ENCODE measurements at regions not wholly inside any gene's neighbourhood (a gene's known extent, or its start where the extent isn't known, plus 50 kb on each side); places are given as distances from the start of the nearest gene placed in this dataset.

DNA sequence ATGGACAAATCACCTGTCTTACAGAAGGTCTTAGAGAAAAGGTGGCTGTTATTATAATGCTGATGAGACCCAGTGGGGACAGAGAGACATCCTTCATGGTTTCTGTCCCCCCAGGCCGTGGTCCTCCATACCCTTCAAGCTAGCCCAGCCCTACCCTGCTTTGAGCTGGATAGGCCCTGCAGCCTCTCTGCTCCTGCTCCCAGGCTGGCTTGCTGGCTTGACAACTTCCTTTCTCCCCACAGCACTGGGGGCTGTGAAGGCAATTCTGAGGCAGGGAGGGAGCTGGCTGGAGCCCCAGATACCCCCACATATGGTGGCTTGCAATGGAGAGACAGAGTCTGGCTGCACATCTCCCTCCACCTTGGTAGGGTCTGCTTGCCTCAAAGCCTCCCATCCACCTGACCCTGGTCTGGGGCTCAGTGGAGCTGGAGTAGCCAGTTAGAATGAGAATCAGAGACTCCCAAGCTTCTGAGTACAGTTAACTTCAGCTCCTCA is 118.2 kb downstream of the PJA1 start:
- no peak for DNase-seq (ENCODE audit: low read depth in 4 of 6, low spot score in 6 of 6)
- Histone ChIP-seq H3K27ac (ENCODE audit: low read depth, low read length) (no peak overlapping the region), H3K36me3 (ENCODE audit: control insufficient read depth, insufficient read depth, low read length) (no peaks in the 10 kb centered on the region), H3K9me3 (ENCODE audit: control insufficient read depth, insufficient read depth, low read length) (no peaks in the 10 kb centered on the region), H3K4me3 (ENCODE audit: low read depth, low read length) (no peak overlapping the region), H3K4me1 (ENCODE audit: control insufficient read depth, insufficient read depth, low read length) (no peaks in the 10 kb centered on the region), H3K27me3 (ENCODE audit: control insufficient read depth, insufficient read depth, low read length) (peaks cover 3% of the 10 kb centered on the region)
- 73% methylated on average over 1 of the region's 1 CpG for WGBS (ENCODE audit: insufficient coverage)

DNA sequence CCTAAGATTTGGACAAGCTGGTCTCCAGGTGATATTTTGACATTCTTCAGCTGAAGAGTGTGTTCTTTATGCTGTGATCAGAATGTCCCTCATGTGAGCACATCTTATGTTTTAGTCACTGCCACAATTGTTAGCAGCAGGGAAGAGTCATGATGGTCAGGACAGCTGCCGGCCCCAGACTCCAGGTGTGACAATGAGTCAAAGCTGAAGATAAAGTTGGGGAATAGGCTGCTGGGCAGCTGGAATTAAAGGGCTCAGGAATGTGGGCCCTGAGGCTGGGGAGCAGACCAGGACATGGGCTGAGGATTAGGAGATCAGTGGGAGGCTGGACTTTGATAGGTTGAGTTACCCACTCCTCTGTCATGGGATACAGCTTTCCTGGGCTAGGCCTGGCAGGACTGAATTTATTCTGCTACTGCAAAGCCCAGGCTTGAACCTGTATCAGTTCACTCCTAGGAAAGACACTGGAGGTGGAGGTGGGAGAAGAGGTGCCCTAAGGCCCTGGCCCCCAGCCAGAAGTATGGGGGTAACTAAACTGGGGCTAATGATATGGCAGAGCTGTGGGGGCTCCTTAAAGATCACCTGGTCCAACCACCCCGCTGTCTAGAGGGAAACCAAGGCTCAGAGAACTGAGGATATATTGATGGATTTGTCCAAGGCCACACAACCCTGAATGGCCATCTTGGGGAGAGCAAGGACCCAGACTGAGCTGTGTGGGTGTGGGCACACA is 119.5 kb downstream of the PJA1 start:
- DNase-seq (ENCODE audit: low read depth in 4 of 6, low spot score in 6 of 6), result no peak
- 79% methylated on average over 2 of the region's 2 CpGs for WGBS (ENCODE audit: insufficient coverage)
- Histone ChIP-seq H3K27ac (ENCODE audit: low read depth, low read length) (no peak overlapping the region), H3K36me3 (ENCODE audit: control insufficient read depth, insufficient read depth, low read length) (no peaks in the 10 kb centered on the region), H3K4me1 (ENCODE audit: control insufficient read depth, insufficient read depth, low read length) (no peaks in the 10 kb centered on the region), H3K27me3 (ENCODE audit: control insufficient read depth, insufficient read depth, low read length) (peaks cover 3% of the 10 kb centered on the region), H3K9me3 (ENCODE audit: control insufficient read depth, insufficient read depth, low read length) (no peaks in the 10 kb centered on the region), H3K4me3 (ENCODE audit: low read depth, low read length) (no peak overlapping the region)

- peaks cover 1% of the 10 kb centered on the region for H3K9me3 ChIP-seq (ENCODE audit: control insufficient read depth, insufficient read depth, low read length)
- DNase-seq (ENCODE audit: low read depth in 4 of 6, low spot score in 6 of 6), result no peak
- no peak overlapping the region for H3K4me3 ChIP-seq (ENCODE audit: low read depth, low read length)
- H3K27ac ChIP-seq (ENCODE audit: low read depth, low read length), result no peak overlapping the region
- peaks cover 2% of the 10 kb centered on the region for H3K27me3 ChIP-seq (ENCODE audit: control insufficient read depth, insufficient read depth, low read length)
- no CpG with 5 or more reads among the region's 1 CpG for WGBS (ENCODE audit: insufficient coverage)
- H3K36me3 ChIP-seq (ENCODE audit: control insufficient read depth, insufficient read depth, low read length), result no peaks in the 10 kb centered on the region
- peaks cover 9% of the 10 kb centered on the region for H3K4me1 ChIP-seq (ENCODE audit: control insufficient read depth, insufficient read depth, low read length)
These were observed 126.4 kb downstream of the PJA1 start for GRCh38 chrX:69038816-69039215.

- DNase-seq (ENCODE audit: low read depth in 4 of 6, low spot score in 6 of 6), result no peak
- WGBS (ENCODE audit: insufficient coverage), result 65% methylated on average over 3 of the region's 6 CpGs
- peaks cover 1% of the 10 kb centered on the region for H3K9me3 ChIP-seq (ENCODE audit: control insufficient read depth, insufficient read depth, low read length)
These were observed 127.1 kb downstream of the PJA1 start for GRCh38 chrX:69038188-69038587.

DNA sequence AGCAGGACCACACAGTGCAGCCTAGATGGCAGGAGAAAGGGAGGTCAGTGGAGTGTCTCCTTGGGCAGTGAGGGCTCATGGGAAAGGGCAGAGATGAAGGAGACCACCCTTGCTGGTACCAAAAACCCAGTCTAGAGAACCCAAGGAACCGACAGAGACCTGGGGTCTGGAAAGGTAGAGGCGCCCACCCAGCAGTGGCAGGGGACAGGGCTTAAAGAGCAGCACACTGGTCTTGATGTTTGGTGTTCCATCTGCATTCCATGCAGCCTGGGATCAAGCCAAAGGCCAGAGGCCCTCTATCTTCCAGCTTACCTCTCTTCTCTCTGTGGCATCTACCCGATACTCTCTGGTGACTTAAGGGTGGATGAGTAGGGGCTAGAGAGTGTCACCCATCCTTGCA is 127.5 kb downstream of the PJA1 start:
- H3K9me3 ChIP-seq (ENCODE audit: control insufficient read depth, insufficient read depth, low read length), result peaks cover 1% of the 10 kb centered on the region
- no peak overlapping the region for H3K27ac ChIP-seq (ENCODE audit: low read depth, low read length)
- H3K27me3 ChIP-seq (ENCODE audit: control insufficient read depth, insufficient read depth, low read length), result peaks cover 2% of the 10 kb centered on the region
- 72% methylated on average over 2 of the region's 3 CpGs for WGBS (ENCODE audit: insufficient coverage)
- H3K36me3 ChIP-seq (ENCODE audit: control insufficient read depth, insufficient read depth, low read length), result no peaks in the 10 kb centered on the region
- DNase-seq (ENCODE audit: low read depth in 4 of 6, low spot score in 6 of 6), result no peak
- H3K4me1 ChIP-seq (ENCODE audit: control insufficient read depth, insufficient read depth, low read length), result peaks cover 9% of the 10 kb centered on the region
- H3K4me3 ChIP-seq (ENCODE audit: low read depth, low read length), result no peak overlapping the region

More at GRCh38 chrX:69038188-69038587, 127.1 kb downstream of the PJA1 start:
- Histone ChIP-seq H3K36me3 (ENCODE audit: control insufficient read depth, insufficient read depth, low read length) (no peaks in the 10 kb centered on the region), H3K4me1 (ENCODE audit: control insufficient read depth, insufficient read depth, low read length) (peaks cover 9% of the 10 kb centered on the region), H3K27me3 (ENCODE audit: control insufficient read depth, insufficient read depth, low read length) (peaks cover 2% of the 10 kb centered on the region), H3K27ac (ENCODE audit: low read depth, low read length) (no peak overlapping the region), H3K4me3 (ENCODE audit: low read depth, low read length) (no peak overlapping the region)

DNA sequence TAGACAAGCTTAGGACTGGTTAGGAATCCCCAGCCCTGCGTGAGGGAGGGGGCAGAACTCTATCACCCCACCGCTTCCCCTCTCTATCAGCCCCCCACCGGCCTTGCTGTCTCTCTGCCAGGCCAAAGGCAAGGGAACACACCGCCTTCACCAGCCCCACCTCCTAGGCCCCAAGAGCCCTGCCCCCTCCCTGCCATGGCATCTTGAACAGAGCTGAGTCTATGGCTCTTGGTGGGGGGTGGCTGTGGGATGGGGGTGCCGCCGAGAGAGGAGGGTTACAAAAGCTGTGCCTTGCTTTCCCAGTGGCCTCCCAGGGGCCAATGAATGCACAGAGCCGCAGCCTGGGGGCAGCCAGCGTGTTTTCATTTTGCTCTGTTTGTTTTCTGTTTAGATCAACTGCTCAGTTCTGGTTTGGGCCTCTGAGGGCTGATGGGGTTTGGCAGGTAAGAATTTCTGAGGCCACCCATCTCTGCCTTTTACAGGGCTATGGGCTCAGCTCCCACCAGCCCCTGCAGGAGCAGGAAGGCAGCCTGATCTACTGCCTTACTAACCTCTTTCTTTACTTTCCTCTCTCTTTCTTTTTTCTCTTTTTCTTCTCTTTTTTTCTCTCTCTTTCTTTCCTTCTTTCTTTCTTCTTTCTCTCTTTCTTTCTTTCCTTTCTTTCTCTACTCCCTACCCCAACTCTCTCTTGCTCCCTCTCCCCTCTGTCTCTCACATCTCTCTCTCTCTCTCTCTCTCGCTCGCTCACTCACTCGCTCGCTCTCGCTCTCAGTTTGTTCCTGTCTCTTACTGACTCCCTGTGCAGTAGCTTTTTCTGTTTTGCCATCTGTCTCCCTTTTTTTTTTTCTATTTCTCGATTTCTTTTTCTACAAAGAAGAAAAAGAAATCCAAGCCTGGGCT is 128.3 kb downstream of the PJA1 start:
- peaks cover 9% of the 10 kb centered on the region for H3K4me1 ChIP-seq (ENCODE audit: control insufficient read depth, insufficient read depth, low read length)
- H3K27me3 ChIP-seq (ENCODE audit: control insufficient read depth, insufficient read depth, low read length), result peaks cover 2% of the 10 kb centered on the region
- H3K36me3 ChIP-seq (ENCODE audit: control insufficient read depth, insufficient read depth, low read length), result no peaks in the 10 kb centered on the region
- no peak for DNase-seq (ENCODE audit: low read depth in 4 of 6, low spot score in 6 of 6)
- WGBS (ENCODE audit: insufficient coverage), result 50% methylated on average over 11 of the region's 14 CpGs
- H3K27ac ChIP-seq (ENCODE audit: low read depth, low read length), result no peak overlapping the region
- peaks cover 1% of the 10 kb centered on the region for H3K9me3 ChIP-seq (ENCODE audit: control insufficient read depth, insufficient read depth, low read length)
- H3K4me3 ChIP-seq (ENCODE audit: low read depth, low read length), result no peak overlapping the region

DNA sequence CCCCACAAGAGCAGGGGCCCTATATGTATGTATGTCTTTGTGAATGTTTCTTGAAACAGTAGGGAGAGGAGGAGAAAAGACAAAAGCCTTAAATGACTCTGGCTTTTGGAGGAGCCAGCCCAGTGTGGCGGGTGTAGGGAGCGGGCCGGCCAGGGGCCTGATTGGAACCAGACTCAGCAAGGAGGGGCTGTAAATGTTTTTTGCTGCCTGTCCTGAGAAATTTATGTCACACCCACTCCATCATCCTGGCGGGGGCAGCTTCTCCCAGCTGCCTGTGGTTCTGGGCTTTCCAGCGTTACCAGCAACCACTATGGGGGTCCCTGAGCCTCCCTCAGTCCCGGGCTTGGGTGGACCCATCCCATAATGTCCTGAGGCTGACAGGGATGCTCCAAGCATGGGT is 130.8 kb downstream of the PJA1 start:
- WGBS (ENCODE audit: insufficient coverage), result 64% methylated on average over 3 of the region's 6 CpGs

GRCh38 chrX:69033936-69034335 is 131.3 kb downstream of the PJA1 start:
- 64% methylated on average over 4 of the region's 6 CpGs for WGBS (ENCODE audit: insufficient coverage)
- H3K4me1 ChIP-seq (ENCODE audit: control insufficient read depth, insufficient read depth, low read length), result peaks cover 9% of the 10 kb centered on the region

More for the DNA sequence above, 130.8 kb downstream of the PJA1 start:
- Histone ChIP-seq H3K4me1 (ENCODE audit: control insufficient read depth, insufficient read depth, low read length) (peaks cover 9% of the 10 kb centered on the region), H3K27me3 (ENCODE audit: control insufficient read depth, insufficient read depth, low read length) (peaks cover 2% of the 10 kb centered on the region), H3K9me3 (ENCODE audit: control insufficient read depth, insufficient read depth, low read length) (no peaks in the 10 kb centered on the region), H3K36me3 (ENCODE audit: control insufficient read depth, insufficient read depth, low read length) (no peaks in the 10 kb centered on the region), H3K4me3 (ENCODE audit: low read depth, low read length) (no peak overlapping the region), H3K27ac (ENCODE audit: low read depth, low read length) (no peak overlapping the region)
- DNase-seq (ENCODE audit: low read depth in 4 of 6, low spot score in 6 of 6), result no peak

GRCh38 chrX:69032601-69033000 is 132.7 kb downstream of the PJA1 start:
- Histone ChIP-seq H3K4me3 (ENCODE audit: low read depth, low read length) (no peak overlapping the region), H3K4me1 (ENCODE audit: control insufficient read depth, insufficient read depth, low read length) (peaks cover 9% of the 10 kb centered on the region), H3K27ac (ENCODE audit: low read depth, low read length) (no peak overlapping the region), H3K9me3 (ENCODE audit: control insufficient read depth, insufficient read depth, low read length) (no peaks in the 10 kb centered on the region), H3K27me3 (ENCODE audit: control insufficient read depth, insufficient read depth, low read length) (peaks cover 2% of the 10 kb centered on the region), H3K36me3 (ENCODE audit: control insufficient read depth, insufficient read depth, low read length) (no peaks in the 10 kb centered on the region)
- no peak for DNase-seq (ENCODE audit: low read depth in 4 of 6, low spot score in 6 of 6)
- 50% methylated on average over 1 of the region's 1 CpG for WGBS (ENCODE audit: insufficient coverage)

More at GRCh38 chrX:69033936-69034335, 131.3 kb downstream of the PJA1 start:
- no peak for DNase-seq (ENCODE audit: low read depth in 4 of 6, low spot score in 6 of 6)
- Histone ChIP-seq H3K36me3 (ENCODE audit: control insufficient read depth, insufficient read depth, low read length) (no peaks in the 10 kb centered on the region), H3K27me3 (ENCODE audit: control insufficient read depth, insufficient read depth, low read length) (peaks cover 2% of the 10 kb centered on the region), H3K9me3 (ENCODE audit: control insufficient read depth, insufficient read depth, low read length) (no peaks in the 10 kb centered on the region), H3K4me3 (ENCODE audit: low read depth, low read length) (no peak overlapping the region), H3K27ac (ENCODE audit: low read depth, low read length) (no peak overlapping the region)
